GM21619 (cell line): ENCODE measurements at regions not wholly inside any gene's neighbourhood (a gene's known extent, or its start where the extent isn't known, plus 50 kb on each side); places are given as distances from the start of the nearest gene placed in this dataset.
"Not testable (repeated sequence)": the region's sequence is repeated elsewhere in the genome, so short reads cannot be mapped to it uniquely, and the experiment has no call there.

ENCODE experiments used
- ATAC-seq: cut with Tn5 transposase; IDR thresholded peaks from one replicate; pipeline ENCODE4 v1.9.1; 2021; ENCODE audit not compliant: unreplicated experiment

DNA sequence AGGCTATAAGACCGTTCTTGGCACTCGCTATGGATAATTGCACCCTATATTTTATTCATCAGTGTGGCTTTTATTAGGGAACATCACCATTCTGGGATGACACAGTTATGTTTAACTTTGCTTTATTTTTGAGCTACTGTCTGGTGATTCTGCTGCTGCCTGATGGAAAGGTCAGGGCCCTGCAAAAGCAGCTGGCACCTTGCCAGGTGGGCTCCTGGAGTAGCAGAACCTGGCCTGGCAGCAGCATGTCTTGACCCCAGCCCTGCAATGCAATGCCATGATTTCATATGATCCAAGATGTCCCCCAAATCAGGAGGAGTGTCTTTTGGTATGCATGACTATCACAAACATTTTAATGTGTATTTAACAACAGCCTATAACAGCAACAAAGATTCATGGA is 228.4 kb upstream of the RSPO3 start:
- ATAC-seq, result no peak

DNA sequence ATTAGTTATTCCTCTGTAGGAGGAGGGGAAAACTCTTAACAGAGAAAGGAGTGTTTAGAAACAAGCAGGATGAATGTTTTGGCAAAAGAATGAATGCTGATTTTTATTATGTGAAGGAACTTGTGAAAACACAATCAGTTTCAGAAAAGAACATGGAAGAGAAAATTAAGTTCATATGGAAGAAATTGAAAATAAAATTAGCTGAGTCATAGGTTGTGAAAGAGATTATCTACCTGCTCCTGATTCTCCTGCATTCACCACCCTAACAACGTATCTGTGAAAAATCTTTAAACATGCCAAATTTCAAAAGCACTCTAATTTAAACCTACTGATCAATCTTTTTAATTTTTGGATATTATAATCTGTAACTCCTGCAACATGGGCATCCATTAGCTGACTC is 227.3 kb upstream of the RSPO3 start:
- no peak for ATAC-seq

DNA sequence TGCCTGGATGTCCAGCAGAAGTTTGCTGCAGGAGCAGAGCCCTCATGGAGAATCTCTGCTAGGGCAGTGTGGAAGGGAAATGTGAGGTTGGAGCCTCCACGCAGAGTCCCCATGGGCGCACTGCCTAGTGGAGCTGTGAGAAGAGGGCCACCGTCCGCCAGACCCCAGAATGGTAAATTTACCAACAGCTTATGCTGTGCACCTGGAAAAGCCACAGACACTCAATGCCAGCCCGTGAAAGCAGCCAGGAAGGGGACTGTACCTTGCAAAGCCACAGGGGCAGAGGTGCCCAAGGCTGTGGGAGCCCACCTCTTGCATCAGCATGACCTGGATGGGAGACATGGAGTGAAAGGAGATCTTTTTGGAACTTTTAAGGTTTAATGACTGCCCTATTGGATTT is 225.6 kb upstream of the RSPO3 start:
- not testable (repeated sequence) for ATAC-seq

DNA sequence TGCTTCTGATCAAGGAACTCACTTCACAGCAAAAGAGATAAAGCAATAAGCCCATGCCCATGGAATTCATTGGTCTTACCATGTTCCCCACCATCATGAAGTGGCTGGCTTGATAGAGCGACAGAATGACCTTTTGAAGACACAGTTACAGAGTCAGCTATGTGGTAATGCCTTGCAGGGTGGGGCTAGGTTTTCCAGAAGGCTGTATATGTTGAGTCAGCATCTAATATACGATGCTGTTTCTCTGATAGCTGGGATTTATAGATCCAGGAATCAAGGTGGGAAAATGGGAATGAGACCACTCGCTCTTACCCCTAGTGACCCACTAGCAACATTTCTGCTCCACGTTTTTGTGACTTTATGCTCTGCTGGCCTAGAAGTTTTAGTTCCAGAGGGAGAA is 220.7 kb upstream of the RSPO3 start:
- no peak for ATAC-seq

DNA sequence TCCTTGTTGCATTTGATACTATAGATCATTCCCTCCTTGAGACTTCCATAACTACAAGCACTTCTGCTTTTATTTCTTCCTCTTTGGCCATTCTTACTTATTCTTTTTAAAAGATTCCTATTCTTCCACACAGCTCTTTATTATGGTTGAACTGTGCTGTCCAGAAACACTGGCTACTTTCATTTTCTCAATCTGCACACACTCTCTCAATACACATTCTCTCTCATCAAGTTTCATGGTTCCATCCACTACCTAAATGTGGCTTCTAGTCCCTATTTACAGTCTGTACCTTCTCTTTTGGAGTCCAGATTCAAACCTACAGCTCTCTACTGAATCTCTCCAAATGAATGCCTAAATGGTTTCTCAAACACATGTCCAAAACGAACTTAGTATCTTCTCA is 214.3 kb upstream of the RSPO3 start:
- no peak for ATAC-seq

DNA sequence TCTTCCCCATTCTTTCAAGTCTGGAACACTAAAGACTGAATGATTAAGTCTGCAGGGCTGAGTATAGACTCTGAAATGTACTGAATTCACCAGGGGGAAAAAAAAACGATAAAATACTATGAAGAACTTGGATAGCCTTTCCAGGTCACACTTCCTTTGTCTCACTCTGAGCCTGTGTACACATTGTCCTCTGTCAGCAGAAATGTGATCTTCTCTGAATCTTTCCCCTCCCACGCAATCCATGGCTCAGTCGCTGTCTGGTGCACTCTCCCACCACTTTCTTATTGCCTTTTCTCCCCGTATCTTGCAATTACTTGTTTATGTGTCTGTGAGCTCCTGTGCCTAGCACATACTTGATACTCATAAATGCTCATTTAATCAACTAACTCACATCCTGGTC is 212.6 kb upstream of the RSPO3 start:
- ATAC-seq, result no peak

DNA sequence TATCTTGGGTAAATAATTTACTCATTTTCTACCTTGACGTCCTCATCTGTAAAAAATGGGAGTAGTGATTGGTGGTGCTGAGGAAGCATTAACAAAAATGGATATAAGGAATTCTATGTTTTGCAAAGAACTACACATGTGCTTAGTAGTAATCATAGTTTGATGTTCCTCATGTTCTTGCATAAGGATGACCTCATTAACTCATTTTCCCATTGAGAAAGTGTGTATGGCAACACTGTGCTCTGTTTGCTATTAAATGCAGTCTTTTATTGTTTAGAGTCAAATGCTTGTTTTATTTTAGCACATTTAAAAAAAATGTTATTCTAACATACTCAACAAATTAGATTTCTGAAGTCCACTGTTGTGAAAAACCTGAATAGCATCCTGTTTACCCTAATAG is 211.2 kb upstream of the RSPO3 start:
- ATAC-seq, result no peak

DNA sequence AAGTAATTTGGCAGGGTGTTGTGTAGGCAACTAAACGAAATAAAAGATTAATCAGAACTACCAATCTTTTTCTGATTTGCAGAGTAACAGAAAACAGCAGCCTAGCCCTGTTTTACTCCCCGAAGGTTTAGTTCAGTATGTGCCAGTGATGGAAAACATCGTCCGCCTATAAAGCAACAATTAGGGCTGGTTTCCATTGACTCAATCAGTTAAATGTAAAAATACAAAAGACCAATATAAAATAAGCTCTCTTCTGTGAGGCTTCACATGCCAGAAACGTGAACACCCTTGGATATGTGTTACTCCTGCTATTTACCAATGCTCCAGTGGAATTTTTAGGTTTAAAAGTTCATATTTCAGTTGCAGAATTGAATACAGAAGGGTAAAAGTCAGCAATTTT is 210.5 kb upstream of the RSPO3 start:
- no peak for ATAC-seq

DNA sequence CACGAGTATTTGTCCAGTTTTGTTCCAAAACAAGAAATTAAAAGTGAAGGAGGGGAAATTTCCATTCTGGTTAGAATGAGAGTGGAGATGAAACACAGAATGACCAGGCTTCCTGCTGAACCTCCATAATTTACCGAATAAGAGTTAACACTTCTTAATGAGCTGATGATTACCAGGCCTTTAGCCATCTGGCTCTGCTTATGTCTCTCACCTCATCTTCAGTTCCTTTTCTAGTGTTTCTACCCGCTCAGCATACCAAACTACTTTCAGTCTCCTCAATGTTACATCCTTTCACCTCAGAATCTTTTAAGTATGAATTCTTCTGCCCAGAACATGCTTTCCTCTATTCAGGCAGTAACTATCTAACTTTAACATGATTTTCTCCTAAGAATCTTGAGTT is 209.0 kb upstream of the RSPO3 start:
- ATAC-seq, result no peak

DNA sequence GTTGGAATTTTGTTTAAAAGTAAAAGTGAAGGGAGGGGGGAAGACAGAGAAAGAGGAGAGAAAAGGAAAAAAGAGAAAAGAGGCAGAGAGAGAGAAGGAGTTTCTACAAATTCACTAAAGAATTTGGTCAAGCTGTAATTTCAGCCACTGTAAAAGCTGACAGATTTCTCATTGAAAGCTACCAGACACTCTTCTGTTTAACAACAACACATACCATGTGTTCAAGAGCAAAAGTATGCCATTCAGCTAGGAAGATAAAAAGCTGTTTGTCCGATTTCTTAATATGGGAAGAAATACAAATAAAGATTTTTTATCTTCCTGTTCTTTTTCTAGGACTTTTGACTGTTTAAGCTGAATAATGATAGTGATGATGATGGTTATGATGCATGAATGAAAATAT is 204.8 kb upstream of the RSPO3 start:
- no peak for ATAC-seq

DNA sequence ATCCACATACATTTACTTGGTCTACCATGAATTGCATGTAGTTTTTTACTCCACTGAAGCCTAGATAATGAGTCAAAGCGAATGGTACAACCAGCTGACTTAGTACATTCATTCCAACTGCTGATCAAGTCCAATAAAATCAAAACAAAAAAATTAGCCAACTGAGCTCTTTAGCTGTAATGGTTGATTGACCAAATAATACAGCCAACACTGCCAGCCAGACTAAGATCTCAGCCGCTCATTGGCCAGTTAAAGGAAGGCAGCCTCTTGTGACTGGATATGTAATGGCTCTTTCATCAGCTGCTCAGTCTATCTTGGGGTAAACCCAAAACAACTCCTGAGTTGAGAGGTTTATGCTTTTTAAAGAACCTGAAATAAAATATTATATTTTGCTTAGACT is 204.3 kb upstream of the RSPO3 start:
- ATAC-seq, result no peak

DNA sequence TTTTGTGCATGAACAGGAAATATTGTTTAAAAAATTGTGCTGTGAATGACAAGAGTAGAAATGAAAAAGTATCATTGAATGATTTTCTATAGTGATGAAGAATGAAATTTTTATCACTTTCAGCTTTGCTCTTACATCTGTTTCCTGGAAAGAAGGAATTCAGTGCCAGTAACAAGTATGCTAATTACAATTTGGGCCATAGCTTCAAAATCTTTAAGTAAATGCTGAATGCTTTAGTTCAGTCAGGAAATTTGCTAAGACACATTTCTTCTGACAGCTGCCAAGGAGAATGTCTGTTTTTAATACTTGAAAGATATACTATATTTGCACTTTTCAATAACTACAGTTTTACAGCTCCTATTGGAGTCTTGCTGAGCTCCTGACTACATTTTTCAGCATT is 203.7 kb upstream of the RSPO3 start:
- no peak for ATAC-seq

DNA sequence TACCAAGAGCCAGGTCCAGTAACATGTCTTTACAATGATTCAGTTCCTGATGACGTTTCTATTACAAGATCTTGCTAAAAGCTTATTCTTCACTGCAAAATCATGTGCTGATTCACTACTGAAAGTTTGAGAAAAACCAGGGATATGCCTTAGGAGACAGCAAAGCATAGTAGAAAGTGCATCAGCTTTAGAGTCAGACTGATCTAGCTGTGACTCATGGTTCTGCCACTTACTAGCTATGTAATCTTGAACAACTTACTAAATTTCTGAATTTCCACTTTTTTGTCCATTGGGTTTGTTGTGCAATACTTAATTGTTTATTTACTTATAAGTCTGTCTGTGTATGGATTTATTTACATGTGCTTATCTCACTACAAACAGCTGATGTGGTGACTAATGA is 198.5 kb upstream of the RSPO3 start:
- ATAC-seq, result no peak

DNA sequence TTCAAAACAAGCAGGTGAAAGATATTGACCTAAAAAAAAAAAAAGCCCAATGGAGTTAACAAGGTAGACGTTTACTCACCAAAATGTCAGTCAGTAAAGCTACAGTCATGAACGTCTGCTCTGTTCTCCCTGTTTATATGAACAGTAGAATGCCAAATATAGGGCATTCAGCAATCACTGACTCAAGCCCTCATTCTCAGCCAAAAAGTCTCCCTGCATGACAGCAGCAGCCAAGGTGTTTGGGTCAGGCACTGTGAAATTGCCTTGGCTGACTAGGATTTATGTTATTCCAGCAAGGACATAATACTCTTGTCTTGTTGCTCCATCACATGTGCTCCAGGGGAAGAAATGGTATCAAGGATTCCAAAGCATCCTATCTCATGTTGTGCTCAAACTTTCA is 194.7 kb upstream of the RSPO3 start:
- ATAC-seq, result no peak

DNA sequence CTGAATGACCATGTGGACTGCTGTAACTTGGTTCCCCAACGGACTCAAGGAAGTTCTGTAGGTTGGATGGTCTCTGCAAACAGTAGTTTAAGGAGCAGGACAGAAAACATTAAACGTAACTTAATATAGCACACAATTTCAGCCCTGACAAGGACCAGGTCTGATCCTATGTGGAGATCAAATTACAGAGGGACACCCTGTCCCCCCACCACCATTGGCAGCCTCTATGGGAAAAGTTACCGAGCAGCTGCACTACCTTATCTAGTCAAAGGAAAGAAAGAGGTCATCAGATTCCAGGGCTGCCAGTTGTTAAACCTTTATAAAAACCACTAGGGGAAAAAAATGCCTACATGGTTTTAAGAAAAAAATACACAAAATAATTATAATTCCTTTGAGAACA is 191.5 kb upstream of the RSPO3 start:
- no peak for ATAC-seq

DNA sequence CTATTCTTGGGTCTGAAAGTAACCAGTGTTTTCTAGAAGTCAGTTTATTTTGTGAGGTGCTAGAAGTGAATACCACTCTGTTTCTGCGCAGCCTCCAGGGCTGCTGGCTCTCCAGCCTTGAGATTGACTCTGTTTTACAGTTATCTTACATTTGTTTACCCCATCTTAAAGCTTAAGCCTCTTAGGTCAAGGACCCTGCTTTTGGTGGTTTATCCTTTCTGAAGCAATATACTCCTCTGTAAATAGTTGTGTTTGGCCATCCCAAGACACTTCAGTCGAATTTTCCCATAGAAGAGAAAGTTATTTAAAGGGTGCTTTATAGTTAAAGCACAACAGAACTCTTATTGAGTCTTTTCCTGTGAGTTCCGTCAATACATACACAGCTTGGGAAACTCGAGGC is 190.6 kb upstream of the RSPO3 start:
- no peak for ATAC-seq

DNA sequence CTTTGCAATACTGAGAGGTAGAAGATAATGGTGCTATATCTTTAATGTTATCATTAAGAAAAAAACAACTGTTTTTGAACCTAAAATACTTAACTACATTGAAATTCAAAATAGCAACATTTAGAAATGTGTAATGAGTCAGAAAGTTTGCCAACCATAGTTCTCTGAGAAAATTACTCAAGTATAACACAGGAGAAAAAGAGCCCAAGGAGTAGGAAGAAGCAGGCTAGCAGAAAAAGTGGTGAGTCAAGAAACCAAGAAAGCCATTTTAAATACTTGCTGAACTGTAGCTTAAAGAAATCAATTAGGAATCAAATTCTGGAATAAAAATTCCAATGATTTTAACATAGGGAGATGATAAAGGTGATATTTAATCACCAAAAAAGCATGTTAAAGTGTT is 181.0 kb upstream of the RSPO3 start:
- no peak for ATAC-seq

DNA sequence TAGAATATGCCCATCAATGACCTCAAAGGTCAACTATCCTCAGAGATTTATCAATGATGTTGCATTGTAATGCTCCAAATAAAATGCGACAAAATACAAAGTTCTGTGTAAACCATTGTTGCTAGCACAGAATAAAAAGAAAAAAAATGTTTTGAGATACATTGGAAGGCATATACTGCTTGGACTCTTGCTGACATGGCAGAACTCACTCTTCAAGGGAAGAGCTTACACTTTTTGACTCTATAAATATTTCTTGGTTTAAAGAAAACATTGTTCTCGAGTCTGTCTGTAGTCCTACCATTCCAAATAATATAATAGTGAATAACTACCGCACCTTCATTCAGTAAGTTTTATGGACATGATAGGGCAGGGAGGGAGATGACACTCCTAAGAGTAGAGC is 178.7 kb upstream of the RSPO3 start:
- ATAC-seq, result no peak

DNA sequence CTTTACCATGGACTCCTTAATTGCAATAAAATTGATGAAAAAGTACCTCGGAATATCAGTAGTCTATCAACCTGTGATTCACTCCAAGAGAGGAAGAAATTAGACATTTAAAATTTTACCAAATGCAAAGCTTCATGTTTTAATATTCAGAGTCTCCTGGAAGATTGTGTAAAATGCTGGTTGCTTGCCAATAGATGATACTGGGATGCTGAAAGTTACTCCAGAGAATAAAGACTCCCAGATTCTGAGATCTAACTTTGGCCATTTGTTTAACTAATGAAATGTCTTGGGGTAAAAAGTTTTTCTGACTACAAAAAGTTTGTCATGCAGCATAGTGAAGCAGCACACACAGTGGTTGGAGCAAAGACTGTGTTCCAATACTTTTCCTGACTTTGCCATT is 176.7 kb upstream of the RSPO3 start:
- no peak for ATAC-seq

DNA sequence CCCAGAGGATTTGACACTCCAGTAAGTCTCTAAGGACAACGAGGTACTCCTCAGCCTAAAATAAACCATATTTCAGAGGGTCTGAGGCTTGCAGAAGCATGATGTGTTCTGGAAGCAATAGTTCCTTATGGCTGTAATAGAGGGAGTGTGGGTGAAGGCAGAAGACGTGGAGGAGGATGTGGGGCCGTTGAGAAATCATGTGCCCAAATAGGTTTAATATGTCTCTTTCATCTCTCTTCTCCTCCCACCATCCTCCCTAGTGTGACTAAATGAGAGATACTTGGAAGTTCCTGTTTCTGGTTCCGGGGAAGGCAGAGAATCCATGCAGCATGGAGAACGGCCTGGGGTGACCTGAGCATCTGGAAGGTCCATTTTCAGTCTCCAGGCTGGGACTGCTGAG is 174.0 kb upstream of the RSPO3 start:
- ATAC-seq, result no peak

DNA sequence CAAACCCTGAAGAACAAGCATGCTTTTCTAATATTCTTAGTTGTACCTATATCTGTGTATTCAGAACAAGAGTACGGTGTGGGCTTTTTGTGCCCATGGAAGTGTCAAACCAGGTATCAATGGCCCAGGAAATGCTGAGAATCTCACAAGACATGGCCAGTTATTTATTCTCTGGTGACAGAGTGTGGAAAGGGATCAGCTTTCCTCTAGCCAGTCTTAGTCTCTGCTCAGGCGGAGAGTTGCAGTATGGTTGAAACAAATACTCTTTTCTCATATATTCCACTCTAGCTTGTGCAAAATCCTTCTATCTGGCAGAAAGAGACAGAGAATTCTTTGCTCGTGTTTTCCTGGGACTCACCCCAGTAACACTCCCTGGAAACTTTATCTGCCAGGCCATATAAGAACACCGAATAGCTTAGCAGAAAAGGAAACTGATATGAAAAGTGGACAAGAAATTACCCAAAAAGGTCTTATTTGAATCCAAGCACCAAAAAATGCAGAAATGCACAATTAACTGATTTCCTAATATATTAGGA is 173.3 kb upstream of the RSPO3 start:
- no peak for ATAC-seq

DNA sequence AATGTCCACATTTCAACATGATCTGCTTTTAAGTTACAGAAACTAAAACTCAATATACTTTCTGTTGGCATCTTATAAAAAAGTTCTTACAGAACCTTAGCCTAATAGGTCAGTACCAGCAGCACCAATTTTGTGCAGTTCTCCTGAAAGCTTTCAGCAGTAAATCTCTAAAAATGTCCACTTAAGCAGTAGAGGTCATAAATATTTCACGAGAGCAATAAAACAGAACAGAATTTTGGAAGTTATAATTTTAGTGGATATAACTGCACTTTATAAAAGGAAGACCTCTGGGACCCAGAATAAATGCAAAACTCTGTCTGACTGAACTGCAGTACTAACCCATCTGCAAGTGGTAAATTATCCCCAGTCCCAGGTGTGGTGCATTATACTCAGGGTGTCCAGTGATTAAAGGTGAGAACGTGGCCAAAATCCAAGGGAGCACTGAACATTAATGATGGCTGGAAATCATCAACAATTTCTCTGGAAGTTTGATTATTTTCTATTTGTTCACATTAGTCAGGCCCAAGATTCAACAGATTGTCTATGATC is 172.6 kb upstream of the RSPO3 start:
- ATAC-seq, result no peak

DNA sequence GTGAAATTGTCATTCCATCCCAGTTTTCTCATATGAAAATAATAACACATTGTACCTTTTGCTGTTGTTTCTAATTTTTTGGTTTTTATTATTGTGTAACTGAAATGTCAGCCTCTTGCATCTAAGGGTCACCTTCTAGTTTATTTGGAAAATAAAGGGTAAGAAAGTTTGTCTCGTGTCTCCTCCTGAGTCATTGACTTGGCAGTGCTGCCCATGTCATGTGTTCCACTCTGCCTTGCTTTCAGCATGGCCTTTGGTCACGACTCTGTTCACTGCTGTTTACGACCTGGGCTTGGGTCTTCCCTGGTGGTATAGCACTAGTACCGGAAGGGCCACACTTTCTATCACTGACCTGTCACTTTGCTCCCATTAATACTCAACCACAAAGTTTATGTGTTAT is 171.4 kb upstream of the RSPO3 start:
- no peak for ATAC-seq

DNA sequence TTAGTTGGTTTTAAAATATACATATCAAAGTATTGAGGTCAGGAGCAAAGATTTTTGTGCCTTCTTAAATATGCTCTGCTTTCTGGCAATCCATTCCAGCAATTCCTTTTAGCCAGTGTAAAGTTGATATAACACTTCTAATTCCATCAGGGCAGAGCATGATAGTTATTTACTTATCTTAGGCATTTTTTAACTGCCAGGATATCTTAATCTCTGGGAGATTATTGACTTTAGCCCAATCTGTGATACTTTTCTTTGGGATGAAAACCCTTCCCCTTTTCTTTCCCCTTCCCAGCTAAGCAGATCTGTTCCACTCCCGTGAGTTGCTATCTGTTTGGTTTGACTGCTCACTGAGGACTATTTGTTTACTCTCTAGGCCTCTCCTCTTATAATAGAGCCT is 168.7 kb upstream of the RSPO3 start:
- ATAC-seq, result no peak
